ENCODE measurements at regions not wholly inside any gene's neighbourhood (a gene's known extent, or its start where the extent isn't known, plus 50 kb on each side); places are given as distances from the start of the nearest gene placed in this dataset.

DNA sequence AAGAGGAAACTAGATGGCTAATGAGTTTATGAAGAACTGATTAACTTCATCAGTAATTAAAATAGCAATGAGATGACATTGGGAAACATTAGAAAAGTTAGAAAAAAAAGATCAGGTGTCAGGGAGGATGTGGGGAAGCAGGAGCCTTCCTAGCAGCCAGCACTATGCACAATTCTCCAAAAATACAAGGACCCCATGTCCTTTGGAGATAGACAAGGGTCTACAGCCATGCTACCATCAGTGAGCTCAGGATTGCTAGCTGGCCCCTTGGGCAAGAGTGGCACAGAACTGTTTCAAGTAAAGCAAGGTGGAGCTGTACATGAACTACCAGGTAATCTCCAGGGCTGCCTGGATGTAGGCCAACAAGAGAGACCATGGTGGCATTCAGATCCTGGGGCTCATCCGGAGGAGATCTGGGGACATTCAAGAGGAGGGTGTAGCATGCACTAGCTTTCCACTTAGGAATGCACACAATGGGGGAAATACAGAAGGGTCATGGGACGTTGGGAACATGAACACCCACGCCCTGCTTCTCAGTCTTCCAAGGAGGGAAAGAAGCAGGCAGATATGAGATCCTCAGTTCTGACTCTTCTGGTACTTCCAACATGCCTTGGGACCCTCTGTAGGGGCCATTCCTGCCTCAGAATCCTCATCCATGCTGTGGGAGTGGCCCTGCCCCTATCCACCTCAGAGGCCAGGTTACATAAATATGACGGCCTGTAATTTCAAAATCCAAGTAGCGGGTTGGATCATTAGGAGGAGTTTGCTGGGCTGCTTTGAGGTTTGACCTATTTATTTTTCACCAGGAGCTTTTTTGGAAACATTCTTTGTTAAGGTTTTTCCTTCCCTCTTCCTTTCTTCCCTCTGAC, 82.2 kb upstream of the HABP2 start:
- H3K4me1 ChIP-seq (ENCODE audit: control insufficient read depth, insufficient read depth, low read length): no peaks in the 10 kb centered on the region; the same call in 1 of the 2 replicates
- H3K36me3 ChIP-seq (ENCODE audit: control insufficient read depth in 2 of 2, insufficient read depth in 1 of 2, low read length in 2 of 2): no peaks in the 10 kb centered on the region
- POLR2A ChIA-PET: interaction anchor here (0.6 kb wide), 1 partner anchor 18 kb away, joined by 8 read pairs; no protein-coding TSS in a partner anchor
- H3K4me3 ChIP-seq (ENCODE audit: low read depth, low read length): no peak overlapping the region
- CTCF ChIA-PET: interaction anchor here (1.7 kb wide), 1 partner anchor 16 kb away, joined by 4 read pairs; no protein-coding TSS in a partner anchor
- no peak for TF ChIP-seq ZNF362 (tag by site-specific recombination; IDR thresholded peaks at IDR 0.05)
- TF ChIP-seq ZBTB7A (tag by site-specific recombination; IDR thresholded peaks at IDR 0.05; ENCODE audit: low read depth): no peak
- TF ChIP-seq ZNF169 (tag by site-specific recombination; IDR thresholded peaks at IDR 0.05): no peak
- no peak for TF ChIP-seq ZNF335 (tag by site-specific recombination; conservative IDR thresholded peaks at IDR 0.05)
- no peak for TF ChIP-seq BCL11A (tag by site-specific recombination; IDR thresholded peaks at IDR 0.05; ENCODE audit: low read depth)
- TF ChIP-seq HOXD13 (CRISPR knock-in tag; IDR thresholded peaks at IDR 0.05; ENCODE audit: borderline replicate concordance): no peak
- TF ChIP-seq ZNF121 (tag by site-specific recombination; IDR thresholded peaks at IDR 0.05): no peak
- no peak for TF ChIP-seq HOXA7 (CRISPR knock-in tag; IDR thresholded peaks at IDR 0.05; ENCODE audit: borderline replicate concordance)
- TF ChIP-seq ZNF223 (tag by site-specific recombination; IDR thresholded peaks at IDR 0.05): no peak
- TF ChIP-seq, protein P1, sequence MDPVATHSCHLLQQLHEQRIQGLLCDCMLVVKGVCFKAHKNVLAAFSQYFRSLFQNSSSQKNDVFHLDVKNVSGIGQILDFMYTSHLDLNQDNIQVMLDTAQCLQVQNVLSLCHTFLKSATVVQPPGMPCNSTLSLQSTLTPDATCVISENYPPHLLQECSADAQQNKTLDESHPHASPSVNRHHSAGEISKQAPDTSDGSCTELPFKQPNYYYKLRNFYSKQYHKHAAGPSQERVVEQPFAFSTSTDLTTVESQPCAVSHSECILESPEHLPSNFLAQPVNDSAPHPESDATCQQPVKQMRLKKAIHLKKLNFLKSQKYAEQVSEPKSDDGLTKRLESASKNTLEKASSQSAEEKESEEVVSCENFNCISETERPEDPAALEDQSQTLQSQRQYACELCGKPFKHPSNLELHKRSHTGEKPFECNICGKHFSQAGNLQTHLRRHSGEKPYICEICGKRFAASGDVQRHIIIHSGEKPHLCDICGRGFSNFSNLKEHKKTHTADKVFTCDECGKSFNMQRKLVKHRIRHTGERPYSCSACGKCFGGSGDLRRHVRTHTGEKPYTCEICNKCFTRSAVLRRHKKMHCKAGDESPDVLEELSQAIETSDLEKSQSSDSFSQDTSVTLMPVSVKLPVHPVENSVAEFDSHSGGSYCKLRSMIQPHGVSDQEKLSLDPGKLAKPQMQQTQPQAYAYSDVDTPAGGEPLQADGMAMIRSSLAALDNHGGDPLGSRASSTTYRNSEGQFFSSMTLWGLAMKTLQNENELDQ (tag by site-specific recombination; IDR thresholded peaks at IDR 0.05; ENCODE audit: low read depth): no peak
- TF ChIP-seq ZNF221 (tag by site-specific recombination; IDR thresholded peaks at IDR 0.05; ENCODE audit: borderline replicate concordance): no peak
- TF ChIP-seq ZNF433 (tag by site-specific recombination; IDR thresholded peaks at IDR 0.05; ENCODE audit: low read depth): no peak
- no peak for TF ChIP-seq PRDM4 (tag by site-specific recombination; IDR thresholded peaks at IDR 0.05)
- TF ChIP-seq ZEB2 (tag by site-specific recombination; IDR thresholded peaks at IDR 0.05): no peak
- no peak for TF ChIP-seq ZNF248 (tag by site-specific recombination; IDR thresholded peaks at IDR 0.05)
- no peak for TF ChIP-seq ZNF645 (tag by site-specific recombination; IDR thresholded peaks at IDR 0.05)
- no peak overlapping the region for H3K27ac ChIP-seq (ENCODE audit: extremely low read depth, low read depth, low read length)
- H3K9me3 ChIP-seq (ENCODE audit: control insufficient read depth, insufficient read depth, low read depth, low read length): no peaks in the 10 kb centered on the region

Measured in HEK293 (cell line).